HepG2 (cell line): ENCODE measurements at regions not wholly inside any gene's neighbourhood (a gene's known extent, or its start where the extent isn't known, plus 50 kb on each side); places are given as distances from the start of the nearest gene placed in this dataset.

Source experiments
- BRD4 ChIP-seq: sonication (generic); formaldehyde crosslinking; IDR thresholded peaks from 2 replicates; pipeline ENCODE4 v1.4.0; 2020; ENCODE audit warnings: missing genetic modification reagents
- GLI4 ChIP-seq: sonication (generic); formaldehyde crosslinking; IDR thresholded peaks from 2 replicates; pipeline ENCODE4 v1.5.1; 2020; ENCODE audit warnings: missing genetic modification reagents, mild to moderate bottlenecking, moderate library complexity, borderline replicate concordance
- RFXAP ChIP-seq: sonication (generic); formaldehyde crosslinking; IDR thresholded peaks from 2 replicates; pipeline ENCODE4 v1.4.0; 2020; ENCODE audit warnings: missing genetic modification reagents, borderline replicate concordance
- ZNF354B ChIP-seq: sonication (generic); formaldehyde crosslinking; IDR thresholded peaks from 2 replicates; pipeline ENCODE4 v1.8.0; 2022; ENCODE audit warnings: mild to moderate bottlenecking, missing genetic modification reagents
- TF ChIP-seq, protein P1 (sequence below): sonication (generic); formaldehyde crosslinking; IDR thresholded peaks from 2 replicates; pipeline ENCODE4 v1.4.0; 2020; ENCODE audit warnings: missing genetic modification reagents
- TF ChIP-seq, protein P2 (sequence below), 2 experiments: fragments of 450-650 bp in 1 of 2; sonication (generic) in 1 of 2; formaldehyde crosslinking in 1 of 2; IDR thresholded peaks; 2 replicates each; pipeline versions ENCODE4 v1.6.1 to v1.8.0; 2016 to 2022; ENCODE audit warnings: antibody characterized with exemption in 1 of 2, mild to moderate bottlenecking in 1 of 2, missing genetic modification reagents in 1 of 2

DNA sequence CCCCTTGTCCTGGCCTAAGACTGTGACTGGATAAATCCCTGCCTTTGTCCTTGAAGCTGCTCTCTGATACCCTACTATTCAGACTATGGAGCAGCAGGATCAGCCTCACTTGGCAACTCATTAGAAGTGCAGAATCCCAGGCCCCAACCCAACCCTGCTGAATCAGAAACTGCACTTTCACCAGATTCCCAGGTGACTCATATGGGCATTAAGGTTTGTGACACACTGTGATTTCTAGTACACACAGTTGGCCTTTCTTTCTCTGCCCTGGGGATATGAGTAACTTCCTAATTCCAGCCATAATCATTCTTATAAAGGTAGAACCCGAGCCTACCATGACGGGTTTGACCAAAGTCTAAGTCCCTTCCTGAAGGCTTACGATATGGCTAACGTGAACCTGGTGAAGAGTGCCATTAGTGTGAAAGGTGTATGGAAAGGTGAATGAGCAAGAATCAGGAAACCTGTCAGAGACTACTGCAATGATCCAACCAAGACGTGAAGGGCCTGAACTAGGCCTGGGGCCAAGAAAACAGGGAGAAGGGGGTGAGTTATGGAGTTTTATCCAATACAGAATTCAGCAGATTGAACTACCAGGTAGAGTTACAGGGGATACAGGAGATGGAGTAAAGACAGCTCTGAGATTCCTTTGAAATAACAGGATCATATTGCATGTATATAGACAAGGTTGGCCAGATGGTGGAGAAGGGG lies 533.0 kb downstream of the BNC2 start:
- TF ChIP-seq GLI4 (CRISPR knock-in tag) (no peak), ZNF354B (CRISPR knock-in tag) (no peak), BRD4 (no peak), RFXAP (CRISPR knock-in tag) (no peak)
- TF ChIP-seq, protein P1, sequence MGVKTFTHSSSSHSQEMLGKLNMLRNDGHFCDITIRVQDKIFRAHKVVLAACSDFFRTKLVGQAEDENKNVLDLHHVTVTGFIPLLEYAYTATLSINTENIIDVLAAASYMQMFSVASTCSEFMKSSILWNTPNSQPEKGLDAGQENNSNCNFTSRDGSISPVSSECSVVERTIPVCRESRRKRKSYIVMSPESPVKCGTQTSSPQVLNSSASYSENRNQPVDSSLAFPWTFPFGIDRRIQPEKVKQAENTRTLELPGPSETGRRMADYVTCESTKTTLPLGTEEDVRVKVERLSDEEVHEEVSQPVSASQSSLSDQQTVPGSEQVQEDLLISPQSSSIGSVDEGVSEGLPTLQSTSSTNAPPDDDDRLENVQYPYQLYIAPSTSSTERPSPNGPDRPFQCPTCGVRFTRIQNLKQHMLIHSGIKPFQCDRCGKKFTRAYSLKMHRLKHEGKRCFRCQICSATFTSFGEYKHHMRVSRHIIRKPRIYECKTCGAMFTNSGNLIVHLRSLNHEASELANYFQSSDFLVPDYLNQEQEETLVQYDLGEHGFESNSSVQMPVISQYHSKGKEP, result no peak
- TF ChIP-seq, protein P2, sequence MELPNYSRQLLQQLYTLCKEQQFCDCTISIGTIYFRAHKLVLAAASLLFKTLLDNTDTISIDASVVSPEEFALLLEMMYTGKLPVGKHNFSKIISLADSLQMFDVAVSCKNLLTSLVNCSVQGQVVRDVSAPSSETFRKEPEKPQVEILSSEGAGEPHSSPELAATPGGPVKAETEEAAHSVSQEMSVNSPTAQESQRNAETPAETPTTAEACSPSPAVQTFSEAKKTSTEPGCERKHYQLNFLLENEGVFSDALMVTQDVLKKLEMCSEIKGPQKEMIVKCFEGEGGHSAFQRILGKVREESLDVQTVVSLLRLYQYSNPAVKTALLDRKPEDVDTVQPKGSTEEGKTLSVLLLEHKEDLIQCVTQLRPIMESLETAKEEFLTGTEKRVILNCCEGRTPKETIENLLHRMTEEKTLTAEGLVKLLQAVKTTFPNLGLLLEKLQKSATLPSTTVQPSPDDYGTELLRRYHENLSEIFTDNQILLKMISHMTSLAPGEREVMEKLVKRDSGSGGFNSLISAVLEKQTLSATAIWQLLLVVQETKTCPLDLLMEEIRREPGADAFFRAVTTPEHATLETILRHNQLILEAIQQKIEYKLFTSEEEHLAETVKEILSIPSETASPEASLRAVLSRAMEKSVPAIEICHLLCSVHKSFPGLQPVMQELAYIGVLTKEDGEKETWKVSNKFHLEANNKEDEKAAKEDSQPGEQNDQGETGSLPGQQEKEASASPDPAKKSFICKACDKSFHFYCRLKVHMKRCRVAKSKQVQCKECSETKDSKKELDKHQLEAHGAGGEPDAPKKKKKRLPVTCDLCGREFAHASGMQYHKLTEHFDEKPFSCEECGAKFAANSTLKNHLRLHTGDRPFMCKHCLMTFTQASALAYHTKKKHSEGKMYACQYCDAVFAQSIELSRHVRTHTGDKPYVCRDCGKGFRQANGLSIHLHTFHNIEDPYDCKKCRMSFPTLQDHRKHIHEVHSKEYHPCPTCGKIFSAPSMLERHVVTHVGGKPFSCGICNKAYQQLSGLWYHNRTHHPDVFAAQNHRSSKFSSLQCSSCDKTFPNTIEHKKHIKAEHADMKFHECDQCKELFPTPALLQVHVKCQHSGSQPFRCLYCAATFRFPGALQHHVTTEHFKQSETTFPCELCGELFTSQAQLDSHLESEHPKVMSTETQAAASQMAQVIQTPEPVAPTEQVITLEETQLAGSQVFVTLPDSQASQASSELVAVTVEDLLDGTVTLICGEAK (IDR thresholded peaks at IDR 0.05), result no peak
- TF ChIP-seq, protein P2 (CRISPR knock-in tag; IDR thresholded peaks at IDR 0.05), result no peak
